ENCODE measurements at regions not wholly inside any gene's neighbourhood (a gene's known extent, or its start where the extent isn't known, plus 50 kb on each side); places are given as distances from the start of the nearest gene placed in this dataset.

GRCh38 chr13:70694996-70695715, 586.9 kb upstream of the KLHL1 start:
- Histone ChIP-seq H3K4me1 (ENCODE audit: low read length) (no peaks in the 10 kb centered on the region), H3K4me3 (ENCODE audit: low read length) (no peak overlapping the region), H3K79me2 (ENCODE audit: low read length) (no peaks in the 10 kb centered on the region), H3K36me3 (replicated peaks; ENCODE audit: low read depth, low read length) (no peaks in the 10 kb centered on the region), H3K27ac (ENCODE audit: low read length) (no peak overlapping the region), H3K9ac (ENCODE audit: low read length) (no peak overlapping the region), H2AFZ (ENCODE audit: low read depth, low read length) (no peak overlapping the region), H3K9me3 (ENCODE audit: insufficient read depth, low read length) (no peaks in the 10 kb centered on the region), H3K27me3 (ENCODE audit: low read depth, low read length) (no peaks in the 10 kb centered on the region), H3K4me2 (ENCODE audit: low read length) (no peak overlapping the region), H4K20me1 (ENCODE audit: insufficient read depth, low read length) (no peaks in the 10 kb centered on the region)
- TF ChIP-seq EZH2phosphoT487 (IDR thresholded peaks at IDR 0.05; ENCODE audit: low read depth) (no peak), CTCF (IDR thresholded peaks at IDR 0.05; ENCODE audit: low read depth, low read length) (no peak)

- no peaks in the 10 kb centered on the region for H3K79me2 ChIP-seq (ENCODE audit: low read length)
- no peak overlapping the region for H3K4me2 ChIP-seq (ENCODE audit: low read length)
- H3K4me3 ChIP-seq (ENCODE audit: low read length) = no peak overlapping the region
- H4K20me1 ChIP-seq (ENCODE audit: insufficient read depth, low read length) = no peaks in the 10 kb centered on the region
- TF ChIP-seq CTCF (IDR thresholded peaks at IDR 0.05; ENCODE audit: low read depth, low read length) (no peak), EZH2phosphoT487 (IDR thresholded peaks at IDR 0.05; ENCODE audit: low read depth) (no peak)
- no peak overlapping the region for H2AFZ ChIP-seq (ENCODE audit: low read depth, low read length)
- peaks cover 6% of the 10 kb centered on the region for H3K4me1 ChIP-seq (ENCODE audit: low read length)
- no peaks in the 10 kb centered on the region for H3K27me3 ChIP-seq (ENCODE audit: low read depth, low read length)
- H3K27ac ChIP-seq (ENCODE audit: low read length) = no peak overlapping the region
- no peak overlapping the region for H3K9ac ChIP-seq (ENCODE audit: low read length)
- no peaks in the 10 kb centered on the region for H3K36me3 ChIP-seq (replicated peaks; ENCODE audit: low read depth, low read length)
- H3K9me3 ChIP-seq (ENCODE audit: insufficient read depth, low read length) = no peaks in the 10 kb centered on the region
Observed at GRCh38 chr13:70668983-70669382, 560.7 kb upstream of the KLHL1 start.

DNA sequence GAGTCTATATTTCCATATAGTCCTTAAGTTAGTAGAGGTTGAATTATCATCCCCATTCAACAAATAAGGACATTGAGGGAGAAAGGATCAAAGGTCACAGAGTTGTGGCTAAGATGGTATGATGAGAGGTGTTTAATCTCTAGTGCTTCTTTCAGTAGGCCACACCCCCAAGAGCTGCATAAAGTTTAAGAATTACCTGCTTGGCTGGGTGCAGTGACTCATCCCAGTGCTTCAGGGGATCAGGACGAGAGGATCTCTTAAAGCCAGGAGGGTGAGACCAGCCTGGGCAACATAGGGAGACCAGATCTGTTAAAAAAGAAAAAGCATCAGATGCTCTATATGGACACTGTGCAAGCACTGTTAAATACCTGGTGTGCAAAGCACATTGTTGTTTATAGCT, 560.0 kb upstream of the KLHL1 start:
- H3K4me2 ChIP-seq (ENCODE audit: low read length) = no peak overlapping the region
- H3K9ac ChIP-seq (ENCODE audit: low read length) = no peak overlapping the region
- H3K9me3 ChIP-seq (ENCODE audit: insufficient read depth, low read length) = no peaks in the 10 kb centered on the region
- H3K36me3 ChIP-seq (replicated peaks; ENCODE audit: low read depth, low read length) = no peaks in the 10 kb centered on the region
- no peaks in the 10 kb centered on the region for H3K79me2 ChIP-seq (ENCODE audit: low read length)
- TF ChIP-seq CTCF (IDR thresholded peaks at IDR 0.05; ENCODE audit: low read depth, low read length) (no peak), EZH2phosphoT487 (IDR thresholded peaks at IDR 0.05; ENCODE audit: low read depth) (no peak)
- H3K27me3 ChIP-seq (ENCODE audit: low read depth, low read length) = no peaks in the 10 kb centered on the region
- H4K20me1 ChIP-seq (ENCODE audit: insufficient read depth, low read length) = no peaks in the 10 kb centered on the region
- H3K27ac ChIP-seq (ENCODE audit: low read length) = no peak overlapping the region
- H3K4me1 ChIP-seq (ENCODE audit: low read length) = peaks cover 6% of the 10 kb centered on the region
- no peak overlapping the region for H2AFZ ChIP-seq (ENCODE audit: low read depth, low read length)
- no peak overlapping the region for H3K4me3 ChIP-seq (ENCODE audit: low read length)

GRCh38 chr13:70666883-70667556, 558.8 kb upstream of the KLHL1 start:
- Histone ChIP-seq H2AFZ (ENCODE audit: low read depth, low read length) (no peak overlapping the region), H3K9me3 (ENCODE audit: insufficient read depth, low read length) (no peaks in the 10 kb centered on the region), H3K27ac (ENCODE audit: low read length) (no peak overlapping the region), H3K4me2 (ENCODE audit: low read length) (no peak overlapping the region), H3K79me2 (ENCODE audit: low read length) (no peaks in the 10 kb centered on the region), H3K27me3 (ENCODE audit: low read depth, low read length) (no peaks in the 10 kb centered on the region), H3K4me1 (ENCODE audit: low read length) (peaks cover 6% of the 10 kb centered on the region), H3K4me3 (ENCODE audit: low read length) (no peak overlapping the region), H3K9ac (ENCODE audit: low read length) (no peak overlapping the region), H3K36me3 (replicated peaks; ENCODE audit: low read depth, low read length) (no peaks in the 10 kb centered on the region), H4K20me1 (ENCODE audit: insufficient read depth, low read length) (no peaks in the 10 kb centered on the region)
- TF ChIP-seq CTCF (IDR thresholded peaks at IDR 0.05; ENCODE audit: low read depth, low read length) = no peak

Measured in OCI-LY3 (cell line).